Gastroesophageal sphincter (tissue), 3 donors: ENCODE measurements at regions not wholly inside any gene's neighbourhood (a gene's known extent, or its start where the extent isn't known, plus 50 kb on each side); places are given as distances from the start of the nearest gene placed in this dataset.

ENCODE experiments used
- EP300 ChIP-seq: sonication (generic); formaldehyde crosslinking; IDR thresholded peaks from one replicate; pipeline ENCODE4 v1.6.1; 2017; ENCODE audit warnings: antibody characterized with exemption, mild to moderate bottlenecking
- POLR2AphosphoS5 ChIP-seq: sonication (generic); formaldehyde crosslinking; IDR thresholded peaks from one replicate; pipeline ENCODE4 v1.6.1; 2017; ENCODE audit warnings: antibody characterized with exemption
- TF ChIP-seq, protein P1 (sequence below), 4 experiments: fragments of 200-600 bp in 2 of 4; fragments of 450-650 bp in 2 of 4; sonication (generic) in 1 of 4; IDR thresholded peaks; one replicate each; pipeline ENCODE4 v1.5.1; 2017 to 2019; ENCODE audit warnings: antibody characterized with exemption in 4 of 4, mild to moderate bottlenecking in 2 of 4, moderate library complexity in 2 of 4

DNA sequence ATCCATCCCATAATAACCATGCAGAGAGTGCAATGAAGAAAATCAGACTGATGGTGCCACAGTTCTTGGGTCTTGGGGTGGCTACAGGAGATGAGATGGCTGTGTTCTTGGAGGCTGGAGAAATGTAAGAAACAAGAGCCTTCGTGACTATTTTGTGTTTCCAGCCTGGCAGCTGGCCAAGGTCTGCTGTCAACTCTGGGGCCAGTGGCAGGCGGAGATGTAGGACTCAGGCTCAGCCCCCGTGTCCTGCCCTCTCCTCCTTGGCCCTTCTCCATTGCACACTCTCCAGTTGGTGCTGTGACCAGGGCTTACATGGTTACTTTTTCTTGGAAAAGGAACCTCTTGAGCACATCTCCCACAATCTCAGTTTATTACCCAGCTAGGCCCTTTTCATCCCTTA, 235.4 kb downstream of the DMRT2 start:
- TF ChIP-seq, protein P1, sequence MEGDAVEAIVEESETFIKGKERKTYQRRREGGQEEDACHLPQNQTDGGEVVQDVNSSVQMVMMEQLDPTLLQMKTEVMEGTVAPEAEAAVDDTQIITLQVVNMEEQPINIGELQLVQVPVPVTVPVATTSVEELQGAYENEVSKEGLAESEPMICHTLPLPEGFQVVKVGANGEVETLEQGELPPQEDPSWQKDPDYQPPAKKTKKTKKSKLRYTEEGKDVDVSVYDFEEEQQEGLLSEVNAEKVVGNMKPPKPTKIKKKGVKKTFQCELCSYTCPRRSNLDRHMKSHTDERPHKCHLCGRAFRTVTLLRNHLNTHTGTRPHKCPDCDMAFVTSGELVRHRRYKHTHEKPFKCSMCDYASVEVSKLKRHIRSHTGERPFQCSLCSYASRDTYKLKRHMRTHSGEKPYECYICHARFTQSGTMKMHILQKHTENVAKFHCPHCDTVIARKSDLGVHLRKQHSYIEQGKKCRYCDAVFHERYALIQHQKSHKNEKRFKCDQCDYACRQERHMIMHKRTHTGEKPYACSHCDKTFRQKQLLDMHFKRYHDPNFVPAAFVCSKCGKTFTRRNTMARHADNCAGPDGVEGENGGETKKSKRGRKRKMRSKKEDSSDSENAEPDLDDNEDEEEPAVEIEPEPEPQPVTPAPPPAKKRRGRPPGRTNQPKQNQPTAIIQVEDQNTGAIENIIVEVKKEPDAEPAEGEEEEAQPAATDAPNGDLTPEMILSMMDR (IDR thresholded peaks at IDR 0.05): no peak
- TF ChIP-seq EP300 (no peak), POLR2AphosphoS5 (no peak)
